A673 (cell line): ENCODE measurements at regions not wholly inside any gene's neighbourhood (a gene's known extent, or its start where the extent isn't known, plus 50 kb on each side); places are given as distances from the start of the nearest gene placed in this dataset.

Experiments used
- BruUV-seq: library from RNA; stranded (reverse); fragments of 400-500 nt; replicated peaks from 2 replicates; lab custom pipeline; 2021; lab: Mats Ljungman, UMichigan
- CTCF ChIA-PET: fragments of 300-600 bp; sonication (Branson Sonifier 250); formaldehyde crosslinking; loops from one replicate; lab custom pipeline; 2022; ENCODE audit warnings: antibody characterized with exemption; lab: Charles Lee
- POLR2A ChIA-PET: fragments of 300-600 bp; sonication (Branson Sonifier 250); formaldehyde crosslinking; loops from one replicate; lab custom pipeline; 2022; ENCODE audit warnings: antibody characterized with exemption; ENCODE audit not compliant: low non-redundant PET; lab: Charles Lee
- DNase-seq: peaks from one replicate; pipeline ENCODE4 v3.0.0-alpha.2; 2015; ENCODE audit warnings: low spot score
- H3K27ac ChIP-seq: fragments of 200-600 bp; sonication (generic); 2 replicates; pipeline ENCODE4 v1.5.1; 2016; ENCODE audit warnings: mixed run types, low read depth, mild to moderate bottlenecking, mixed read lengths, antibody characterized with exemption, low read length; ENCODE audit not compliant: poor library complexity, severe bottlenecking
- H3K27me3 ChIP-seq: fragments of 200-600 bp; sonication (generic); replicated peaks from 2 replicates; pipeline ENCODE4 v1.6.1; 2017; ENCODE audit warnings: mixed run types, low read depth, mild to moderate bottlenecking, mixed read lengths, antibody characterized with exemption, low read length; ENCODE audit not compliant: insufficient read depth, poor library complexity
- H3K36me3 ChIP-seq: fragments of 200-600 bp; sonication (generic); 2 replicates; pipeline ENCODE4 v1.6.1; 2016; ENCODE audit warnings: mixed run types, mild to moderate bottlenecking, mixed read lengths, antibody characterized with exemption, low read length; ENCODE audit not compliant: insufficient read depth, poor library complexity, severe bottlenecking
- H3K4me1 ChIP-seq: fragments of 200-600 bp; sonication (generic); 2 replicates; pipeline ENCODE4 v1.6.1; 2017; ENCODE audit warnings: mixed run types, mild to moderate bottlenecking, mixed read lengths, antibody characterized with exemption, low read length; ENCODE audit not compliant: insufficient read depth, poor library complexity, severe bottlenecking
- H3K4me3 ChIP-seq: fragments of 200-600 bp; sonication (generic); 2 replicates; pipeline ENCODE4 v1.5.1; 2016; ENCODE audit warnings: low read depth, mixed run types, mild to moderate bottlenecking, mixed read lengths, low read length; ENCODE audit not compliant: poor library complexity, severe bottlenecking
- H3K9me3 ChIP-seq: fragments of 200-600 bp; sonication (generic); 2 replicates; pipeline ENCODE4 v1.6.1; 2016; ENCODE audit warnings: mixed run types, low read depth, mild to moderate bottlenecking, mixed read lengths, antibody characterized with exemption, low read length; ENCODE audit not compliant: poor library complexity, severe bottlenecking
- CTCF ChIP-seq: fragments of 300-800, 200-600 bp; sonication (generic); conservative IDR thresholded peaks from 2 replicates; pipeline ENCODE4 v1.5.1; 2017; ENCODE audit warnings: low read depth, mild to moderate bottlenecking, antibody characterized with exemption, low read length, moderate library complexity, mixed read lengths
- EZH2 ChIP-seq: fragments of 200-600 bp; sonication (generic); IDR thresholded peaks from 2 replicates; pipeline ENCODE4 v1.6.1; 2017; ENCODE audit warnings: borderline replicate concordance, low read depth, mild to moderate bottlenecking, mixed read lengths, antibody characterized with exemption, low read length; ENCODE audit not compliant: poor library complexity, severe bottlenecking
- intact Hi-C: fragments of 100-400 bp; cut with micrococcal nuclease; formaldehyde crosslinking; loops from one replicate; pipeline ENCODE4 v1.10.0; 2022; ENCODE audit not compliant: unreplicated experiment

GRCh38 chr4:126182336-126182735, 867.6 kb downstream of the FAT4 start:
- no peak for DNase-seq
- ChIA-PET CTCF (no interaction called here), POLR2A (no interaction called here)
- Histone ChIP-seq H3K9me3 (no peaks in the 10 kb centered on the region), H3K4me3 (no peak overlapping the region), H3K4me1 (no peaks in the 10 kb centered on the region), H3K36me3 (no peaks in the 10 kb centered on the region), H3K27ac (no peak overlapping the region), H3K27me3 (no peaks in the 10 kb centered on the region)
- no TSS peak for BruUV-seq
- TF ChIP-seq EZH2 (no peak), CTCF (no peak)
- intact Hi-C loops = no loop called here

DNA sequence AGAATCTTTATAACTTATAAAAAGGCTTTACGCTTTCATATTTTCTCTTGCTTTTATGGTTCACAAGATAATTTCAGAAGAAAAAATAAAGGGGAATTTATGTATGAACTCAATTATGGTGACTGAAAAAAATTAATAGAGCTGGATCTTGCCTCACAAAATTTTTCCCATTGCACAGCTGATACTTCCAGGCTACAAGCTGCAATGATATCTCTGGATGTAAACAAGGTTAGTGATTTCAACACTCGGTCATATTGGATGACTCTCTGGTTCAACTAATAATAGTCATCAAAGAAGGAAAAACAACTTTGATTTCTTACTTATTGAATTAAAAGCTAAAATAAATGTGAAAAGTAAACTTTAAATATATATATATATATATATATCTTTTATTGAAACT, 868.0 kb downstream of the FAT4 start:
- Histone ChIP-seq H3K36me3 (no peaks in the 10 kb centered on the region), H3K27me3 (no peaks in the 10 kb centered on the region), H3K4me3 (no peak overlapping the region), H3K9me3 (no peaks in the 10 kb centered on the region), H3K27ac (no peak overlapping the region), H3K4me1 (no peaks in the 10 kb centered on the region)
- intact Hi-C loops = no loop called here
- no peak for TF ChIP-seq EZH2
- TF ChIP-seq CTCF = no peak
- no TSS peak for BruUV-seq
- ChIA-PET CTCF (no interaction called here), POLR2A (no interaction called here)
- no peak for DNase-seq

DNA sequence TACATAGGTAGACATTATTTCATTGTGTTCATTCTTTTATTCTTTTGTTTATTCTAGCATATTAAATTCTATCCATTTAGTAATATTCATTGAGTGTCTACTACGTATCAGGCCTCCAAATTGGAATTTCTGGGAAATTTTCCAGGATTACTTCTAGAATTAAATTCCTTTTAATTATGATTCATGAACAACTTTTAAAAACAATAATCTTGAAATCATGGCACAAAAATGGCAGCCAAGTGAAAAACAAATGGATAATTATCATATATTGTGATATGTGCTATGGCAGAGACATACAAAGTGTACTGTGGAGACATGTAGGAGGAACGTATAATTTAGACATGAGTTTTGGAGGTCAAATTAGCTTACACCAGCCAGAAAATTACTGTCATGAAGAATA, 868.5 kb downstream of the FAT4 start:
- intact Hi-C loops = no loop called here
- Histone ChIP-seq H3K27me3 (no peaks in the 10 kb centered on the region), H3K4me3 (no peak overlapping the region), H3K9me3 (no peaks in the 10 kb centered on the region), H3K27ac (no peak overlapping the region), H3K4me1 (no peaks in the 10 kb centered on the region), H3K36me3 (no peaks in the 10 kb centered on the region)
- ChIA-PET CTCF (no interaction called here), POLR2A (no interaction called here)
- TF ChIP-seq CTCF (no peak), EZH2 (no peak)
- no TSS peak for BruUV-seq
- DNase-seq = no peak
